SK-N-SH (cell line): ENCODE measurements at regions not wholly inside any gene's neighbourhood (a gene's known extent, or its start where the extent isn't known, plus 50 kb on each side); places are given as distances from the start of the nearest gene placed in this dataset.

Experiments
- FOXM1 ChIP-seq: IDR thresholded peaks from 2 replicates; pipeline ENCODE4 v1.4.0; 2012; ENCODE audit warnings: low read depth, mild to moderate bottlenecking
- GABPA ChIP-seq: IDR thresholded peaks from 2 replicates; pipeline ENCODE4 v1.4.0; 2012; ENCODE audit warnings: low read depth, mild to moderate bottlenecking
- JUND ChIP-seq: IDR thresholded peaks from 2 replicates; pipeline ENCODE4 v1.4.0; 2012
- NFIC ChIP-seq: IDR thresholded peaks from 2 replicates; pipeline ENCODE4 v1.4.0; 2012; ENCODE audit warnings: borderline replicate concordance
- POLR2AphosphoS5 ChIP-seq: IDR thresholded peaks from 2 replicates; pipeline ENCODE4 v1.6.1; 2012; ENCODE audit warnings: low read depth, low read length
- RAD21 ChIP-seq: IDR thresholded peaks from 2 replicates; pipeline ENCODE4 v1.6.1; 2012; ENCODE audit warnings: mild to moderate bottlenecking, low read length
- TAF1 ChIP-seq: IDR thresholded peaks from 2 replicates; pipeline ENCODE4 v1.6.1; 2012; ENCODE audit warnings: low read depth, mild to moderate bottlenecking, low read length, moderate library complexity, borderline replicate concordance
- TF ChIP-seq, protein P1 (sequence below): fragments of 200-600 bp; sonication (generic); IDR thresholded peaks from 2 replicates; pipeline ENCODE4 v1.6.1; 2017; ENCODE audit warnings: antibody characterized with exemption, mild to moderate bottlenecking, moderate library complexity
- TF ChIP-seq, protein P2 (sequence below): IDR thresholded peaks from 2 replicates; pipeline ENCODE4 v1.4.0; 2012; ENCODE audit warnings: low read depth
- TF ChIP-seq, protein P3 (sequence below): IDR thresholded peaks from 2 replicates; pipeline ENCODE4 v1.6.1; 2012; ENCODE audit warnings: mild to moderate bottlenecking, low read depth, low read length, moderate library complexity
- TF ChIP-seq, protein P4 (sequence below): fragments of 150-350 bp; IDR thresholded peaks from 2 replicates; pipeline ENCODE4 v1.6.1; 2016; ENCODE audit warnings: mild to moderate bottlenecking, low read depth, low read length

DNA sequence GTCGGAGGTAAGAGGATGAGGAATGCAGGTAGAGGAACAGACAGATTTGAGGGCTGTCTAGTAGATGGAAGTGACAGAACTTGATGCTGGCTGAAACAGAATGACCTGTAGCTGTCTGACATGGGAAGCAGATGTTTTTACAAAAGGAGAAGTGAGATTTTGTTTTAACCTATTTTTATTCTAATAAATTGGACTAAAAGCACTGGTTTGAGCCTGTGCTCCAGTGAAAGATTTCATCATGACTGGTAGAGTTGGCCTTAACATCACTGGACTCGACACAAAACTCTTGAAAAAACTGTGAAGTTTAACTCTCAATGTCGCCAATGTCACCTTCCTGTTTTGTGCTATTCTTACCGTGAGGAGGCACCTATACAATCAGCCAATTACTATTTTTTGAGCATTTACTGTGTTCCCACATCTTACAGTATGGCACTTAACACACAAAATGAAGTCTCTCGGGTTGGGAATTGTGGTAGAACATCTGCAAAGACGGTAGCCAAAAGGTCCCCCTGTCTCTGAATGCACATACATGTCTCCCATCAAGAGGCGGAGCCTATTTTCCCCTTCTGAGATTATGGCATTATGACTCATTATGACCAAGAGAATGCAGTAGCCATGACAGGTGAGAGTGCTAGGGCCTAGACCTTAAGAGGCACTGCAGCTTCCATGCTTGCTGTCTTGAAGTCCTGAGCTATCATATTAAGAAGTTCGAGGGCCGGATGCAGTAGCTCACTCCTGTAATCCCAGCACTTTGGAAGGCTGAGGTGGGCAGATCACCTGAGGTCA, 93.2 kb downstream of the FOXF2 start:
- TF ChIP-seq, protein P1, sequence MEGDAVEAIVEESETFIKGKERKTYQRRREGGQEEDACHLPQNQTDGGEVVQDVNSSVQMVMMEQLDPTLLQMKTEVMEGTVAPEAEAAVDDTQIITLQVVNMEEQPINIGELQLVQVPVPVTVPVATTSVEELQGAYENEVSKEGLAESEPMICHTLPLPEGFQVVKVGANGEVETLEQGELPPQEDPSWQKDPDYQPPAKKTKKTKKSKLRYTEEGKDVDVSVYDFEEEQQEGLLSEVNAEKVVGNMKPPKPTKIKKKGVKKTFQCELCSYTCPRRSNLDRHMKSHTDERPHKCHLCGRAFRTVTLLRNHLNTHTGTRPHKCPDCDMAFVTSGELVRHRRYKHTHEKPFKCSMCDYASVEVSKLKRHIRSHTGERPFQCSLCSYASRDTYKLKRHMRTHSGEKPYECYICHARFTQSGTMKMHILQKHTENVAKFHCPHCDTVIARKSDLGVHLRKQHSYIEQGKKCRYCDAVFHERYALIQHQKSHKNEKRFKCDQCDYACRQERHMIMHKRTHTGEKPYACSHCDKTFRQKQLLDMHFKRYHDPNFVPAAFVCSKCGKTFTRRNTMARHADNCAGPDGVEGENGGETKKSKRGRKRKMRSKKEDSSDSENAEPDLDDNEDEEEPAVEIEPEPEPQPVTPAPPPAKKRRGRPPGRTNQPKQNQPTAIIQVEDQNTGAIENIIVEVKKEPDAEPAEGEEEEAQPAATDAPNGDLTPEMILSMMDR: no peak
- TF ChIP-seq GABPA (no peak), JUND (no peak), FOXM1 (no peak), RAD21 (no peak), NFIC (no peak), POLR2AphosphoS5 (no peak), TAF1 (no peak)
- TF ChIP-seq, protein P2, sequence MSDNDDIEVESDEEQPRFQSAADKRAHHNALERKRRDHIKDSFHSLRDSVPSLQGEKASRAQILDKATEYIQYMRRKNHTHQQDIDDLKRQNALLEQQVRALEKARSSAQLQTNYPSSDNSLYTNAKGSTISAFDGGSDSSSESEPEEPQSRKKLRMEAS: no peak
- TF ChIP-seq, protein P3, sequence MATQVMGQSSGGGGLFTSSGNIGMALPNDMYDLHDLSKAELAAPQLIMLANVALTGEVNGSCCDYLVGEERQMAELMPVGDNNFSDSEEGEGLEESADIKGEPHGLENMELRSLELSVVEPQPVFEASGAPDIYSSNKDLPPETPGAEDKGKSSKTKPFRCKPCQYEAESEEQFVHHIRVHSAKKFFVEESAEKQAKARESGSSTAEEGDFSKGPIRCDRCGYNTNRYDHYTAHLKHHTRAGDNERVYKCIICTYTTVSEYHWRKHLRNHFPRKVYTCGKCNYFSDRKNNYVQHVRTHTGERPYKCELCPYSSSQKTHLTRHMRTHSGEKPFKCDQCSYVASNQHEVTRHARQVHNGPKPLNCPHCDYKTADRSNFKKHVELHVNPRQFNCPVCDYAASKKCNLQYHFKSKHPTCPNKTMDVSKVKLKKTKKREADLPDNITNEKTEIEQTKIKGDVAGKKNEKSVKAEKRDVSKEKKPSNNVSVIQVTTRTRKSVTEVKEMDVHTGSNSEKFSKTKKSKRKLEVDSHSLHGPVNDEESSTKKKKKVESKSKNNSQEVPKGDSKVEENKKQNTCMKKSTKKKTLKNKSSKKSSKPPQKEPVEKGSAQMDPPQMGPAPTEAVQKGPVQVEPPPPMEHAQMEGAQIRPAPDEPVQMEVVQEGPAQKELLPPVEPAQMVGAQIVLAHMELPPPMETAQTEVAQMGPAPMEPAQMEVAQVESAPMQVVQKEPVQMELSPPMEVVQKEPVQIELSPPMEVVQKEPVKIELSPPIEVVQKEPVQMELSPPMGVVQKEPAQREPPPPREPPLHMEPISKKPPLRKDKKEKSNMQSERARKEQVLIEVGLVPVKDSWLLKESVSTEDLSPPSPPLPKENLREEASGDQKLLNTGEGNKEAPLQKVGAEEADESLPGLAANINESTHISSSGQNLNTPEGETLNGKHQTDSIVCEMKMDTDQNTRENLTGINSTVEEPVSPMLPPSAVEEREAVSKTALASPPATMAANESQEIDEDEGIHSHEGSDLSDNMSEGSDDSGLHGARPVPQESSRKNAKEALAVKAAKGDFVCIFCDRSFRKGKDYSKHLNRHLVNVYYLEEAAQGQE: no peak
- TF ChIP-seq, protein P4, sequence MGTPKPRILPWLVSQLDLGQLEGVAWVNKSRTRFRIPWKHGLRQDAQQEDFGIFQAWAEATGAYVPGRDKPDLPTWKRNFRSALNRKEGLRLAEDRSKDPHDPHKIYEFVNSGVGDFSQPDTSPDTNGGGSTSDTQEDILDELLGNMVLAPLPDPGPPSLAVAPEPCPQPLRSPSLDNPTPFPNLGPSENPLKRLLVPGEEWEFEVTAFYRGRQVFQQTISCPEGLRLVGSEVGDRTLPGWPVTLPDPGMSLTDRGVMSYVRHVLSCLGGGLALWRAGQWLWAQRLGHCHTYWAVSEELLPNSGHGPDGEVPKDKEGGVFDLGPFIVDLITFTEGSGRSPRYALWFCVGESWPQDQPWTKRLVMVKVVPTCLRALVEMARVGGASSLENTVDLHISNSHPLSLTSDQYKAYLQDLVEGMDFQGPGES: no peak
